NCI-H226 (cell line): ENCODE measurements at regions not wholly inside any gene's neighbourhood (a gene's known extent, or its start where the extent isn't known, plus 50 kb on each side); places are given as distances from the start of the nearest gene placed in this dataset.
"Not testable (repeated sequence)": the region's sequence is repeated elsewhere in the genome, so short reads cannot be mapped to it uniquely, and the experiment has no call there.

Experiments used
- DNase-seq: peaks from one replicate; pipeline ENCODE4 v3.0.0-alpha.2; 2015

DNA sequence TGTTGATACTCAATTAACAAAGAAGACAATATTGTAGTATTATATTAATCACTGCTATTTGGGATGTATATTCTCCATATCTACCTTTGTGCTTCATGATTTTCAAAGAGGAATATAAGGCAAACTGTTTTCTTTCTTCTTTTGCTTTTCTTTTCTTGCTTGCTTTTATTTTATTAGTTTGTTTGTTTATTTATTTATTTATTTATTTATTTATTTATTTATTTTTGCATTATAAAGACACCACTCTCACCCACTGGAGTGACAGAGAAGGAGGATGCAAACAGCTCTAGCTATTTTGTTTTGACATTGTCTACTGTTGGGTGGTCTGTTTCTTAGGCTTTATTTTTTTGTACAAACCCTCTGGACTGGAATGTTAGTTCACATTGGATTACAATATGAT is 1352.7 kb downstream of the HACE1 start:
- DNase-seq: no peak

DNA sequence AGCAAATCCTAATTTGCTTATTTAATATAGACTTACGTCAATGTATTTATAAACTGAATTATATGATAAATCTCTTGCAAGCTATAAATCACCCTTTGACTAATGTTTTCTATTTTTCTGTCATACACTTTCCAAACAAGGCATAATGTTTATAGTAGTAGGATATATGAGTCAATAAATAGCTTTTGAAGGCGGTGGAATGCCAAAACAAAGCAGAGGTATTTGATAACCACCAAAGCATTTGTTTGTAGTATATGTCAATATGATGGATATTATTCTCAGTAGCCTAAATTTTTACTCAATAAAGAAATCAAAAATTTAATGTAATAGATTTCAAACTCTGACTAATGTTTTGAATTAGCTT is 1354.6 kb downstream of the HACE1 start:
- no peak for DNase-seq

- no peak for DNase-seq
Observed at GRCh38 chr6:103504501-103505154, 1355.1 kb downstream of the HACE1 start.

DNA sequence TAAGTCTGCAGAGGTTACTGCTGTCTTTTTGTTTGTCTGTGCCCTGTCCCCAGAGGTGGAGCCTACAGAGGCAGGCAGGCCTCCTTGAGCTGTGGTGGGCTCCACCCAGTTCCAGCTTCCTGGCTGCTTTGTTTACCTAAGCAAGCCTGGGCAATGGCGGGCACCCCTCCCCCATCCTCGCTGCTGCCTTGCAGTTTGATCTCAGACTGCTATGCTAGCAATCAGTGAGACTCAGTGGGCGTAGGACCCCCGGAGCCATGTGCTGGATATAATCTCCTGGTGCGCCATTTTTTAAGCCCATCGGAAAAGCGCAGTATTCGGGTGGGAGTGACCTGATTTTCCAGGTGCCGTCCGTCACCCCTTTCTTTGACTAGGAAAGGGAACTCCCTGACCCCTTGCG is 1363.1 kb downstream of the HACE1 start:
- not testable (repeated sequence) for DNase-seq

DNA sequence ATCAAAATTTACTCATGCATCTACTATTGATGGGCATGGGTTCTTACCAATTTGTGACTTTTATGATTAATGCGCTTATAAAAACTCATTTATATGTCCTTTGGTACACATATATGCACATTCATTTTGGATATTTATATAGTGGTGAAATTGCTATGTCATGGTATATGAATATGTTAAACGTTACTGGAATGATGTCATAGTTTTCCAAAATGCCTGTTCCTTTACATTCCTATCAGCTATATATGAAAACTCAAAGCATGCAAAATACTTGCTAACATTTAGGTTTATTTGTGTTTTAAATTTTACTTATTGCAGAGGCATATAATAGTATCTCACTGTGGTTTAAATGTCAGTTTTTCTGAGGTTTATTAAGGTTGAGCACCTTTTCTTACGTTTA is 1403.1 kb downstream of the HACE1 start:
- no peak for DNase-seq

DNA sequence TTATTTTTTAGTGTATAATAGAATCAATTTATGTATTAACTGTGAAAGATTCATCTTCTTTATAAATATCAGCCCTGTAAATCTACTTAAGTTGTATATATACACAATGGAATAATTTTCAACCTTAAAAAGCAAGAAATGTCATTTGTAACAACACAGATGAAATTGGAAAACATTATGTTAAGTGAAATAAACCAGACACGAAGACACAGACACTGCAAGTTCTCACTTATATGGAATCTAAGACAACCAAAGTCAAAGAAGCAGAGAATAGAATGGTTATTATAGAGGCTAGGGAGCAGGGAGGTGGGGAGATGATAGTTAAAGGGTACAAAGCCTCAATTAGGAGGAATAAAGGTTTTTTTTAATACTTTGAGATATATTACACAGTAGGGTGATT is 1404.4 kb downstream of the HACE1 start:
- no peak for DNase-seq

DNA sequence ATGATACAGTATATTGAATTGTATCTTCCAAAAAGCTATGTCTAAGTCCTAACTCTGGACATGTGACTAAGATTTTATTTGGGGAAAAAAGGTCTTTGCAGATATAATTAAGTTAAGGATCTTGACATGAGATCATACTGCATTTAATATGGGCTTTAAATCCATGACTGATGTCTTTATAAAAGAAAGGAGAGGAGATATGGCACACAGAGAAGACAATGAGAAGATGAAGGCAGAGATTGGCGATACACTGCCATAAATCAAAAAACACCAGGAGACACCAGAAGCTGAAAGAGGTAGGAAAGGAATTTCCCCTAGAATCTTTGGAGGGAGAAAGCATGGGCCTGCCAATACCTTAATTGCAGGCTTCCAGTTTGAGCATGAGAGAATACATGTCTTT is 1450.2 kb downstream of the HACE1 start:
- no peak for DNase-seq

DNA sequence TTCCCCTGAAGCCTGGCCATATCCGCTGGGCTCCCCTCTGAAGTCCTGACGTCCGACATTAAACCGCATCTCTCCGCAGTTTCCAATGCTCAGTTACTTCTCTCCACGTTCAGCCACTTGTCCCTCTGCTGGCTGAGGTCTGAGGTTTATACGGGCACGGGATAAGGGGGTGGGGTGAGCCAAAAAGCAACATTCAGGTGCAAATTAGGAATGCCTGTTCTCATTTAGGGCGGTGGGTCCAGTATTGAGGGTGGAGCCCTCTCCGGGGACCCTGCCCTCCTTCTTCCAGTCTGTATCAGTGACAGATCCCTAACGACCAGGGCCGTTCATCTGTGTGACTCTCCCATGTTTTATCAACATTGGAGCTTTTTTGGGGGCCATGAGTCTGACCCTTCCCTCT is 1454.4 kb downstream of the HACE1 start:
- no peak for DNase-seq

DNA sequence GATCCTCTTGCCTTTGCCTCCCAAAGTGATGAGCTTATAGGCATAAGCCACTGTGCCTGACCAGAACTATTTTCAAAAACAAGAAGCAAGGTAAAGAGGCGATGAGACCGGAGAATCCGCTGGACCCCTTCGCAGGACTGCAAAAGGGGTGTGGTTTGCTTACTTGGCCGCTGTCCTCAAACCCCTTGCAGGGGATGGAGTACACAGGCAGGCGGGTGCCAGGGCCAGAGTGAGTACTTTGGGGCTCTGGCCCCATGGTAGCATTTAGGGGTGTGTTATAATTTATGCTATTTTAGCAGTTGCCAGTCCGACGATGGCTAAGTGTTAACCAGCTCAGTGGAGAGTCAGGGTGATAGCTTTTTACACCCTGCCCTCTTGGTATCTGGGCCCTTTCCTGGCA is 1454.9 kb downstream of the HACE1 start:
- DNase-seq: no peak

DNA sequence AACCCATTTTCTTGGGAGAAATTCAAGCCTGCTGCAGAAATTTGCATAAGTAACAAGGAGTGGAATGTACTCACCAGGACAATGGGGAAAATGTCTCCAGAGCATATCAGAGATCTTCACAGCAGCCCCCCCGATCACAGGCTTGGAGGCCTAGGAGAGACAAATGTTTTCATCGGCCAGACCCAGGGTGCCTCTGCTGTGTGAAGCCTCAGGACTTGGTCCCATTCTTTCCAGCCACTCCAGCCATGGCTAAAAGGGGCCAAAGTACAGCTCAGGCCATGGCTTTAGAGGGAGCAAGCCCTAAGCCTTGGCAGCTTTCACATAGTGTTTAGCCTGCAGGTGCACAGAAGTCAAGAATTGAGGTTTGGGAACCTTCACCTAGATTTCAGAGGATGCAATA is 1463.0 kb downstream of the HACE1 start:
- DNase-seq: no peak

GRCh38 chr6:103379272-103379671 is 1480.4 kb downstream of the HACE1 start:
- DNase-seq: no peak

DNA sequence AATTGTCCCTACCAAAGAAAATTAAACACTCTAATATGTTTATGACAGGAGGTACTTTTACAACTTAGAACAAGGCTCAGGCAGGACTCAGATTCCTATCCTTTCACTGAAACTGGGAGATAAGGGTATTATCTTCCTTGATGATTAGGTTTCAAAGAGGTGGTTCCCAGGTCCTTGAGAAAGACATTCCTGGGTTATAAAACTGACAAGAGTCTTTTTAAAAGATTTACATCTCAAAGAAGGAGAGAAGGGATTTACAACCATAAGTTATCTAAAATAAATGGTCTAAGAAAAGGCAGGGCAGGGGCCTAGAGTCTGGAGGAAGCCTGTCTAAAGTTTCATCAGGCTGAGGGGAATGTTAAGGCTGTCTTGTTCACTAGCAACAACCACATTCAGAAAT is 1492.5 kb downstream of the HACE1 start:
- DNase-seq: peak; percentile 2

- DNase-seq: no peak
Observed at GRCh38 chr6:103356531-103356930, 1503.2 kb downstream of the HACE1 start.

- no peak for DNase-seq
Observed at GRCh38 chr6:103344554-103345163, 1515.1 kb downstream of the HACE1 start.

- no peak for DNase-seq
Observed at GRCh38 chr6:103335412-103335811, 1524.3 kb downstream of the HACE1 start.

- no peak for DNase-seq
Observed at GRCh38 chr6:103326760-103327757, 1532.7 kb downstream of the HACE1 start.

DNA sequence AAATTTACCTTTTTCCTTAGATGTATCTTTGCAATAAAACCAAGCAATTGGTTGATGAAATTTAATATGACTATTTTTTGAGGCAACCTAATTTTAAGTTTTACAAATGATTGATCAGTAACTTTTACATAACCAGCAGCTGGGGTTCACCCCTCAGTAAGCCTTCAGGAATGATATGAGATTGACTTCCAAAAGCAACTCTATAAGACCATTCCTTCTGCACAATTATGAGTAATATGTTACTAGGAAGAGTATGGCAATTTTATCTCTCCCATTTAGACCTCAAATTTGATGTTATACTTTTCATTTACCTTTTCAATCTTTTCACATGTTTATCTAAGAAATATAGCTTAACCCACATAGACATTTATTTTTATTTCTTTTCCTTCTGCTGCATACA is 1546.3 kb downstream of the HACE1 start:
- no peak for DNase-seq

DNA sequence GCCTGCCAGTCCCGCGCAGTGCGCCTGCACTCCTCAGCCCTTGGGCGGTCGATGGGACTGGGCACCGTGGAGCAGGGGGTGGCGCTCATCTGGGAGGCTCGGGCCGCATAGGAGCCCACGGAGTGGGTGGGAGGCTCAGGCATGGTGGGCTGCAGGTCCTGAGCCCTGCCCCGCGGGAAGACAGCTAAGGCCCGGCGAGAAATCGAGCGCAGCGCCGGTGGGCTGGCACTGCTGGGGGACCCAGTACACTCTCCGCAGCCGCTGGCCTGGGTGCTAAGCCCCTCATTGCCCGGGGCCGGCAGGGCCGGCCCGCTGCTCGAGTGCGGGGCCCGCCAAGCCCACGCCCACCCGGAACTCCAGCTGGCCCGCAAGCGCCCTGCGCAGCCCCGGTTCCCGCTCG is 1565.3 kb downstream of the HACE1 start:
- DNase-seq: not testable (repeated sequence)

DNA sequence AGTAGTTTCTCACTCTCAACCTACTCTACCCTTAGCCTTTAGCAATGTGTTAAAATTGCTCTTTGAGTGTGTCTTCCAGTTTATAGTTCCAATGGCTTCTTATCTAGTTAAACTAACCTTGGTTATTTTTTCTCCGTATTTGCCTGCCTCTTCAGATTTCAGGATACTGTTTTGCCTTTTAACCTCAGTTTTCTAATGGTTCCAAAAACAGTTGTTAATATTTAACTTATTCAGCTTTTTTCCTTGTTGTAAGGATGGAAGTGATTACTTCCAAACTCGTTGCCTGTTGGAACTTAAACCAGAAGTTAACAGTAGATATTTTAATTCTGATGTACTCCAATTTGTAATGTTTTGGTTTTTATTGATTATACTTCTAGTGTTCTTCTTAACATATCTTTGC is 1574.9 kb downstream of the HACE1 start:
- no peak for DNase-seq

- no peak for DNase-seq
Observed at GRCh38 chr6:103280417-103280816, 1579.3 kb downstream of the HACE1 start.

GRCh38 chr6:103277936-103278335 is 1581.8 kb downstream of the HACE1 start:
- DNase-seq: no peak

GRCh38 chr6:103273048-103273447 is 1586.7 kb downstream of the HACE1 start:
- DNase-seq: peak; percentile 10

DNA sequence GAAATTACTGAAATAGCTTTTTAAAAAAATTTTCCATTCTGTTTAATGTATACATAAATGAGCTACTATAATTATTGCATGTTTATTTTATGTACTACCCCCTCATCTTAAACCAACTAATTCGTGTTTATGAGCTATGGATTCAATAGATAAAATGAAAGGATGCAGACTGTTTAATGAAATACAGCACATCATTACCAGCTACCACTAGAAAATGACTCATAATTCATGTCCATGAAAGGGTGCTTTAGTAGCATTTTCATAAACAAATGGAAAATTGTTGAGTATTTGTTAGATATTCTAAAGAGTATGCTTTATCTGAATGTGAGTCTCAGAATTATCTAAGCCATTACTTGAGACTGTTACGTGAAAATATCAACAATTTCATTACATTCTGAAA is 1590.1 kb downstream of the HACE1 start:
- no peak for DNase-seq

DNA sequence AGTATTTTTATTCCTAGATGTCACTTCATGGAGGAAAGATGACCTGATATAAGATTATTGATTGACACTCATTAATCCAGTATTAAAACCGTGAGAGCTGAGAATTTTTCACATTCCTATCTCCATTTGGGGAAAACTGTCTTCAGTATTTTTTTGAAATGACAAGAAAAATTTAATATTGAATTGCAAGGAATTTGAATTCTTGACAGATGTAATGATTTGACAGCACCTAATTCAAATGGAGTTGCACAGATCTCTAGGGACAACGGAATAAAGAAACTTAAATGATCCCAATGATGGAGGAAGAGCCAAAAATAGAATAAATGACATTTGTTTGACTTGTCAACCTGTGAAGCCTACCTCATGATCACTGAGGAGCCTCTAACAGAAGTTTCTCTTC is 1591.4 kb downstream of the HACE1 start:
- no peak for DNase-seq
